ENCODE measurements at regions not wholly inside any gene's neighbourhood (a gene's known extent, or its start where the extent isn't known, plus 50 kb on each side); places are given as distances from the start of the nearest gene placed in this dataset.

DNA sequence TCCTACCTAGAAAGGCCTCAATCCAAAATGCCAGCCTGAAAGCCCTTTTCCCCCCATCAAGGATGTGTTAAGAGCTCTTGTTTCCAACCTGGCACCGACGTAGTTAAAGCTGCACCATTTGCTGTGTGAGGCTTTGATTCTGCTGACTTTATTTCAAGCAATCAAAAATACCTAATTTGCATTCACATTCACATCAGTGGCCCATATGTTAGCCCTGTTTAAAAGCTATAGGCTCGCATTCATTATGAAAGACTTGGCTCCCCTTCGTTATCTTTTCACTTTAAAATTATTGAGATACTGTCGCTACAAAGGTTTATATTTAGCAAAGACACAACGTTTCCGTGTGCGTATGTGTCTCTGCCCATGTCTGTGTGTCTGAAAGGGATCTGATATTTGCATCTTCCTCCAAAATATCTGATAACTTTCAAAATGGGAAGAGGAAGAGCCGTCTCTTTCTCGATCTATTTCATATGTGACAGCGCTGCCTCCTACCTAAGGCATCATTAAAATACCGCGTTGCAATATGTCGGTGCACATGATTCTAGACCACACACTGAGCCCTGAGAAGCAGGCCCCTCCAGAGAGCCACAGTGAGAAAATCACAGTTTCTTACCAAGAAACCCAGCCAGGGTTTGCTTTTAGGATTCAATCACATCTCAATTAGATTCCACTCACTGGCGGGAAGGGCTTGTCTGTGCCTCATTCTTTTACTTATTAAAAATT, 57.1 kb upstream of the ITPRID1 start:
- Histone ChIP-seq H3K4ac (ENCODE audit: low read depth, low read length) (no peak overlapping the region), H3K14ac (ENCODE audit: insufficient read depth, low read length) (no peak overlapping the region), H3K9ac (ENCODE audit: extremely low read depth, insufficient read length, low read length) (no peak overlapping the region), H2BK20ac (ENCODE audit: low read depth, low read length, poor library complexity, severe bottlenecking) (no peak overlapping the region), H3K4me2 (ENCODE audit: insufficient read depth, insufficient read length, low read length) (no peak overlapping the region), H2BK120ac (ENCODE audit: low read depth, low read length, poor library complexity, severe bottlenecking) (no peak overlapping the region), H4K8ac (replicated peaks; ENCODE audit: insufficient read length, low read depth, low read length) (no peak overlapping the region), H4K91ac (ENCODE audit: insufficient read length, low read depth, low read length) (no peak overlapping the region), H3K56ac (ENCODE audit: insufficient read length, low read depth, low read length) (no peak overlapping the region), H3K27me3 (ENCODE audit: insufficient read depth, low read length) (peaks cover 25% of the 10 kb centered on the region), H2AK5ac (ENCODE audit: insufficient read length, low read length) (no peak overlapping the region), H3K18ac (ENCODE audit: insufficient read length, low read depth, low read length) (no peak overlapping the region), H3K4me1 (ENCODE audit: insufficient read depth, low read length) (peaks cover 4% of the 10 kb centered on the region; the same call in 1 of the 2 replicates), H2BK12ac (ENCODE audit: insufficient read length, low read depth, low read length) (no peak overlapping the region), H3K79me1 (ENCODE audit: insufficient read depth, low read depth, low read length, poor library complexity, severe bottlenecking) (no peaks in the 10 kb centered on the region), H2BK5ac (ENCODE audit: insufficient read length, low read length) (no peak overlapping the region), H3K9me3 (ENCODE audit: control insufficient read depth, low read depth, low read length) (no peaks in the 10 kb centered on the region), H3K23me2 (ENCODE audit: insufficient read length, low read depth, low read length, poor library complexity, severe bottlenecking) (no peaks in the 10 kb centered on the region), H3K27ac (ENCODE audit: insufficient read length, low read depth, low read length) (no peak overlapping the region), H2BK15ac (ENCODE audit: low read depth, low read length) (no peak overlapping the region), H3T11ph (ENCODE audit: low read length) (no peak overlapping the region), H3K23ac (ENCODE audit: insufficient read length, low read depth, low read length) (no peak overlapping the region), H4K20me1 (ENCODE audit: control insufficient read depth, insufficient read depth, insufficient read length) (no peaks in the 10 kb centered on the region), H3K79me2 (ENCODE audit: insufficient read depth, low read length) (no peaks in the 10 kb centered on the region), H4K5ac (ENCODE audit: insufficient read length, low read depth, low read length) (no peak overlapping the region), H2AFZ (ENCODE audit: low read length) (no peak overlapping the region)
- Mint-ChIP-seq H3K27ac (no peak overlapping the region), H3K9me3 (peaks cover 0 to 2% of the 10 kb centered on the region in 2 experiments; a peak in 2 of 5 replicates), H3K36me3 (ENCODE audit: insufficient read depth in 1 of 3, low read depth in 3 of 3) (no peaks in the 10 kb centered on the region; a peak in 2 of 7 replicates), H3K4me1 (peaks cover 28 to 33% of the 10 kb centered on the region in 2 experiments), H3K4me3 (no peak overlapping the region), H3K27me3 (ENCODE audit: low read depth) (peaks cover 88% of the 10 kb centered on the region)
- WGBS (ENCODE audit: extremely low coverage, insufficient read length, low lambda C conversion rate) = no CpG with 5 or more reads among the region's 15 CpGs
- no peak for DNase-seq
- no peak for TF ChIP-seq CTCF (conservative IDR thresholded peaks at IDR 0.05)
